ENCODE measurements at regions not wholly inside any gene's neighbourhood (a gene's known extent, or its start where the extent isn't known, plus 50 kb on each side); places are given as distances from the start of the nearest gene placed in this dataset.

GRCh38 chr2:158732573-158733429 lies 62.3 kb upstream of the DAPL1 start:
- FAIRE-seq (no peak), DNase-seq (ENCODE audit: insufficient read length, low spot score) (no peak)
- TF ChIP-seq CTCF (IDR thresholded peaks at IDR 0.05; ENCODE audit: insufficient read depth, missing control alignments) = no peak

GRCh38 chr2:158733430-158733755 lies 61.7 kb upstream of the DAPL1 start:
- no peak for FAIRE-seq
- TF ChIP-seq CTCF (IDR thresholded peaks at IDR 0.05; ENCODE audit: insufficient read depth, missing control alignments) = no peak
- DNase-seq (ENCODE audit: insufficient read length, low spot score) = no peak

- no peak for FAIRE-seq
Measured at GRCh38 chr2:158734442-158734841, 60.7 kb upstream of the DAPL1 start.

GRCh38 chr2:158735822-158736580 lies 59.1 kb upstream of the DAPL1 start:
- no peak for TF ChIP-seq CTCF (IDR thresholded peaks at IDR 0.05; ENCODE audit: insufficient read depth, missing control alignments)
- DNase-seq (ENCODE audit: insufficient read length, low spot score) (no peak), FAIRE-seq (no peak)

More at GRCh38 chr2:158734442-158734841, 60.7 kb upstream of the DAPL1 start:
- TF ChIP-seq CTCF (IDR thresholded peaks at IDR 0.05; ENCODE audit: insufficient read depth, missing control alignments) = no peak
- no peak for DNase-seq (ENCODE audit: insufficient read length, low spot score)

- TF ChIP-seq CTCF (IDR thresholded peaks at IDR 0.05; ENCODE audit: insufficient read depth, missing control alignments) = no peak
- no peak for DNase-seq (ENCODE audit: insufficient read length, low spot score)
- FAIRE-seq = no peak
Measured at GRCh38 chr2:158738363-158738762, 56.8 kb upstream of the DAPL1 start.

GRCh38 chr2:158740127-158740526 lies 55.0 kb upstream of the DAPL1 start:
- DNase-seq (ENCODE audit: insufficient read length, low spot score) (no peak), FAIRE-seq (no peak)
- TF ChIP-seq CTCF (IDR thresholded peaks at IDR 0.05; ENCODE audit: insufficient read depth, missing control alignments) = no peak

GRCh38 chr2:158740621-158741020 lies 54.5 kb upstream of the DAPL1 start:
- TF ChIP-seq CTCF (IDR thresholded peaks at IDR 0.05; ENCODE audit: insufficient read depth, missing control alignments) = no peak
- no peak for FAIRE-seq
- DNase-seq (ENCODE audit: insufficient read length, low spot score) = no peak
